NB4 (cell line): ENCODE measurements at regions not wholly inside any gene's neighbourhood (a gene's known extent, or its start where the extent isn't known, plus 50 kb on each side); places are given as distances from the start of the nearest gene placed in this dataset.
"Not testable (repeated sequence)": the region's sequence is repeated elsewhere in the genome, so short reads cannot be mapped to it uniquely, and the experiment has no call there.

Experiments
- DNase-seq: peaks from one replicate; pipeline ENCODE4 v3.0.0; 2010; ENCODE audit warnings: low read depth
- H3K4me3 ChIP-seq: one replicate; pipeline ENCODE4 v1.5.1; 2011; ENCODE audit warnings: mild to moderate bottlenecking, low read depth, low read length, moderate library complexity
- MYC ChIP-seq: IDR thresholded peaks from 2 replicates; pipeline ENCODE4 v1.6.1; 2011; ENCODE audit warnings: low read depth, low read length
- POLR2A ChIP-seq: IDR thresholded peaks from 2 replicates; pipeline ENCODE4 v1.6.1; 2011; ENCODE audit warnings: mild to moderate bottlenecking; ENCODE audit not compliant: insufficient read length; ENCODE audit errors: extremely low read depth
- TF ChIP-seq, protein P1 (sequence below): IDR thresholded peaks from 2 replicates; pipeline ENCODE4 v1.6.1; 2011; ENCODE audit warnings: low read depth, low read length
- TF ChIP-seq, protein P2 (sequence below): IDR thresholded peaks from one replicate; pipeline ENCODE4 v1.5.1; 2012; ENCODE audit warnings: low read depth, low read length

DNA sequence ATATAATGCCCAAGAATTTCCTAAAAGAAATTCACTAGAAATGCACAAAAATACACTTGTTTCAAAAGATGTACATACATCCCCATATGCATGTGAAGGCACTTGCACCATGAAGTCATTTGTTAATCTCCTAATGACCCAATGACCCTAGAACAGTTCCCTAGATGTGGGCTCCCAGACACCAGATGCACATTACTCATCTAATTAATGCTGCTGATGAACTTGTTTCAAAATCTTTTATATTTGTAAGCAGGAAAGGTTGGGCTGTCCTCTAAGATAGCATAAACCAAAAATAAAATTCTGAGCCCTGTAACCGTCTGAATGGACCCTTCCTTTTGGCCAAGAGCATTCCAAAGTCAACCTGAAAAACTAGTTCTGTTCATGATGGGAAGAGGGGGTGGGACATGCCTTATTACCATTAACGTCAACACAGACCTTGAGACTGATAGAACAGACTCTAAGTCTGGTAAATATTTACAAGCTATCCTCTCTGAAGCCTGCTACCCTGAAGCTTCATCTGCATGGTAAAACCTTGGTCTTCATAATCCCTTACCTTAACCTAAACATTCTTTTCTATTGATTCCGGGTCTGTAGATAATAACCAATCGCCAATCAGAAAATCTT is 91.0 kb upstream of the DAPK1 start:
- no peak overlapping the region for H3K4me3 ChIP-seq
- TF ChIP-seq MYC (no peak), POLR2A (no peak)
- TF ChIP-seq, protein P1, sequence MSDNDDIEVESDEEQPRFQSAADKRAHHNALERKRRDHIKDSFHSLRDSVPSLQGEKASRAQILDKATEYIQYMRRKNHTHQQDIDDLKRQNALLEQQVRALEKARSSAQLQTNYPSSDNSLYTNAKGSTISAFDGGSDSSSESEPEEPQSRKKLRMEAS, result no peak
- TF ChIP-seq, protein P2, sequence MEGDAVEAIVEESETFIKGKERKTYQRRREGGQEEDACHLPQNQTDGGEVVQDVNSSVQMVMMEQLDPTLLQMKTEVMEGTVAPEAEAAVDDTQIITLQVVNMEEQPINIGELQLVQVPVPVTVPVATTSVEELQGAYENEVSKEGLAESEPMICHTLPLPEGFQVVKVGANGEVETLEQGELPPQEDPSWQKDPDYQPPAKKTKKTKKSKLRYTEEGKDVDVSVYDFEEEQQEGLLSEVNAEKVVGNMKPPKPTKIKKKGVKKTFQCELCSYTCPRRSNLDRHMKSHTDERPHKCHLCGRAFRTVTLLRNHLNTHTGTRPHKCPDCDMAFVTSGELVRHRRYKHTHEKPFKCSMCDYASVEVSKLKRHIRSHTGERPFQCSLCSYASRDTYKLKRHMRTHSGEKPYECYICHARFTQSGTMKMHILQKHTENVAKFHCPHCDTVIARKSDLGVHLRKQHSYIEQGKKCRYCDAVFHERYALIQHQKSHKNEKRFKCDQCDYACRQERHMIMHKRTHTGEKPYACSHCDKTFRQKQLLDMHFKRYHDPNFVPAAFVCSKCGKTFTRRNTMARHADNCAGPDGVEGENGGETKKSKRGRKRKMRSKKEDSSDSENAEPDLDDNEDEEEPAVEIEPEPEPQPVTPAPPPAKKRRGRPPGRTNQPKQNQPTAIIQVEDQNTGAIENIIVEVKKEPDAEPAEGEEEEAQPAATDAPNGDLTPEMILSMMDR, result no peak
- DNase-seq, result no peak

DNA sequence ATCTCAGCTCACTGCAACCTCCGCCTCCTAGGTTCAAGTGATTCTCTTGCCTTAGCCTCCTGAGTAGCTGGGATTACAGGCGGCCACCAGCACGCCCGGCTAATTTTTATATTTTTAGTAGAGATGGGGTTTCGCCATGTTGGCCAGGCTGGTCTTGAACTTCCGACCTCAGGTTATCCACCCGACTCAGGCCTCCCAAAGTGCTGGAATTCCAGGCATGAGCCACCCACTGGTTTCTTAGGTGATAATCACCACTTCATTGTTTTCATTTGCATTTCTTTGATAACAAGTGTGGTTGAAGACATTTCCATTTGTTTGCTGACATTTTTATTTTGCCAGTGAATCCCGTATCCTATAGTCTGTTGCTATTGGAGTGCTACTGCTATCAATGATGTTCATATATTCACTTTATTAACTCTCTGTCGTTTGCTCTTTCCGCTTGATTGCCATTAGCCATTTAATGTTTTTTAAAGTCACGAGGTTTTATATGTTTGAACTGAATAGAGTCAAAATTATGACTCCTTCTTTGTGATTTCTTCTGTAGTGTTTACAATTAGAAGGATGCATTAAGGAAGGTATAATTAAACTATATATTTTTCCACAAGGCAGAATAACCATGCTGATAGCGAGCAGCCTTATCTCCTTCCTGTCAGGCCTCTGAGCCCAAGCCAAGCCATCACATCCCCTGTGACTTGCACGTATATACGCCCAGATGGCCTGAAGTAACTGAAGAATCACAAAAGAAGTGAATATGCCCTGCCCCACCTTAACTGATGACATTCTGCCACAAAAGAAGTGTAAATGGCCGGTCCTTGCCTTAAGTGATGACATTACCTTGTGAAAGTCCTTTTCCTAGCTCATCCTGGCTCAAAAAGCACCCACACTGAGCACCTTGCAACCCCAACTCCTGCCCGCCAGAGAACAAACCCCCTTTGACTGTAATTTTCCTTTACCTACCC is 87.3 kb upstream of the DAPK1 start:
- H3K4me3 ChIP-seq, DNase-seq: not testable (repeated sequence)

DNA sequence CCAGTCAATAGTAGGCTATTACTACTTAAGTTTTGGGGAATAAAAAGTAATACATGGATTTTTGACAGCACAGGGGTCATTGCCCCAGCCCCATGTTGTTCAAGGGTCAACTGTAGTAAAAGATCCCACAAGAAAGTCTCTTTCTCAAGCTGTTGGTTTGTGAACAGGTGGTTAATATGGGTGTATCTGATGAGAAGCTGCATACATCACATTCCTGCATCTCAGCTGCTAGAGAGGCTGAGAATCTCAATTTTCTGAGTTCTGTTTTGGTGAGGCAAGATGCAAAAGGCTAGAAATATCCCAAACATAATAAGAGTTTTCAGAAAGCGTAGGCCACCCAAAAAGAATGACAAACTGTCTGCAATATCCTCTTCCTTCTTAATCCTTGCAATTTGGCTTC is 76.8 kb upstream of the DAPK1 start:
- TF ChIP-seq, protein P2, result no peak
- TF ChIP-seq, protein P1, result no peak
- TF ChIP-seq MYC (no peak), POLR2A (no peak)
- DNase-seq, result no peak
- H3K4me3 ChIP-seq, result no peak overlapping the region

DNA sequence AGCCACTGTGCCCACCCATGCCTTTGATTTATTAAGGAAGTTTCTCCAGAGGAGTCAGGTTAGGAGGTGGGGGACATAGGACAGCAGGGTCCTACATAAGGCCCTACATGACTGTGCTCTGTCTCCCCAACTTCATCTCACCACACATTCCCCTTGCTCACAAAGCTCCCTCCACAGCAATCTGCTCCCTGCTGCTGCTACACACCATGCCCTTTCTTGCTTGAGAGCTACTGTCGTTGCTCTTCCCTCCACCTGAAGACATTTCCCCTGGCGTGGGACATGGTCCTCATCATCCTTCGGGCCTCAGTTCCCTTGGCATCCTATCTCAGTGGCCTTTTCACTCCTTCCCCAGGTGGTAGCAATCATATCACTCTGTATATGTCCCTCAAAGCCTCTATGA is 75.9 kb upstream of the DAPK1 start:
- TF ChIP-seq POLR2A (no peak), MYC (no peak)
- TF ChIP-seq, protein P1, result no peak
- TF ChIP-seq, protein P2, result no peak
- no peak for DNase-seq
- H3K4me3 ChIP-seq, result no peak overlapping the region

DNA sequence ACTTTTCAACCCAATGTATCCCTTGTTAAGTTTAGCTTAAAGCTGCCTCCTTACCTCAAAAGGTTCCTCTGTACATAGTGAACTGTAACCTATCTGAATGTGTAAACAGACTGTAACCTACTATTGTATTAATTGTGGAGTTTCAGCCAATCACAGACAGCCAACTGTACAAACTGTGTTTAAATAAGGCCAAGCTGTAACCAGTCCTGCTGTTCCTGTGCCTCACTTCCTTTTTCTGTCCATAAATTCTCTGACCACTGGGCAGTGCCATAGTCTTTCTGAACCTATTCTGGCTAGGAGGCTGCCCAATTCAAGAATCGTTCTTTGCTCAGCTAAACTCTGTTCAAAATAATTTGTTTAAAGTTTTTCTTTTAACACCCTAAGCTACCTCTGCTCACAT is 74.7 kb upstream of the DAPK1 start:
- TF ChIP-seq, protein P2, result no peak
- TF ChIP-seq MYC, result no peak
- TF ChIP-seq, protein P1, result no peak
- H3K4me3 ChIP-seq, result no peak overlapping the region
- DNase-seq, result no peak

DNA sequence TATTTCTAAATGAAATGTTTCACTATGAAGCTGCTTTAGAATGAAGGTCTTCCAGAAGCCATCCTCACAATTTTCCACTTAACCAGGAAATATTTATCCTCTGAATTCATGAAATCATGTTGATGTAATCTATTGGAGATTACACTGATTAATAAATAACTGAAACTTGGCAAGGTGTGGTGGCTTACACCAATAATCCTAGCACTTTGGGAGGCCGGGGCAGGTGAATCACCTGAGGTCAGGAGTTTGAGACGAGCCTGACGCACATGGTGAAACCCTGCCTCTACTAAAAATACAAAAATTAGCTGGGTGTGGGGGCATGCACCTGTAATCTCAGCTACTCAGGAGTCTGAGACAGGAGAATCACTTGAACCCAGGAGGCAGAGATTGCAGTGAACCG is 73.8 kb upstream of the DAPK1 start:
- DNase-seq, result not testable (repeated sequence)

More for the DNA sequence above, 73.8 kb upstream of the DAPK1 start:
- not testable (repeated sequence) for H3K4me3 ChIP-seq
